SK-N-SH (cell line): ENCODE measurements at regions not wholly inside any gene's neighbourhood (a gene's known extent, or its start where the extent isn't known, plus 50 kb on each side); places are given as distances from the start of the nearest gene placed in this dataset.

Source experiments
- CTCF ChIA-PET: fragments of 300-600, 350-600 bp; formaldehyde crosslinking; extraction: SDS; loops from one replicate; lab custom pipeline; 2021; lab: Yijun Ruan, JAX
- POLR2A ChIA-PET: fragments of 350-600 bp; sonication (Branson Sonifier 250); formaldehyde crosslinking; extraction: SDS; loops from one replicate; lab custom pipeline; 2020; ENCODE audit warnings: antibody characterized with exemption, inconsistent platforms; lab: Yijun Ruan, JAX
- DNase-seq: peaks from one replicate; pipeline ENCODE4 v3.0.0; 2012
- H2AFZ ChIP-seq: fragments of 200-600 bp; sonication (generic); 2 replicates; pipeline ENCODE4 v1.8.1; 2016; ENCODE audit warnings: antibody characterized with exemption, mild to moderate bottlenecking, low read depth
- H3F3A ChIP-seq: fragments of 200-600 bp; sonication (generic); replicated peaks from 2 replicates; pipeline ENCODE3; 2016; ENCODE audit warnings: antibody characterized with exemption, mild to moderate bottlenecking; ENCODE audit not compliant: insufficient read depth
- H3K27ac ChIP-seq, 2 experiments: fragments of 200-500 bp in 1 of 2; fragments of 200-600 bp in 1 of 2; sonication (Bioruptor generic) in 1 of 2; sonication (generic), shearing (Covaris generic) in 1 of 2; 2 replicates each; pipeline versions ENCODE4 v1.5.1 to v1.6.1; 2014 to 2016; ENCODE audit warnings: low read depth in 2 of 2, inconsistent platforms in 1 of 2, low read length in 1 of 2, mild to moderate bottlenecking in 1 of 2, mixed read lengths in 1 of 2
- H3K27me3 ChIP-seq: fragments of 200-600 bp; sonication (generic), shearing (Covaris generic); 2 replicates; pipeline ENCODE4 v1.6.1; 2016; ENCODE audit warnings: mixed run types; ENCODE audit not compliant: insufficient read depth
- H3K36me3 ChIP-seq, 2 experiments: fragments of 200-500 bp in 1 of 2; fragments of 200-600 bp in 1 of 2; sonication (Bioruptor generic) in 1 of 2; sonication (generic) in 1 of 2; replicated peaks in 1 of 2; 2 replicates each; pipeline versions ENCODE3 to v1.5.1; 2014 to 2016; ENCODE audit warnings: low read length in 1 of 2, mild to moderate bottlenecking in 1 of 2; ENCODE audit not compliant: insufficient read depth in 2 of 2, control insufficient read depth in 1 of 2
- H3K4me1 ChIP-seq, 2 experiments: fragments of 200-500 bp in 1 of 2; fragments of 200-600 bp in 1 of 2; sonication (Bioruptor generic) in 1 of 2; sonication (generic), shearing (Covaris generic) in 1 of 2; 2 replicates each; pipeline versions ENCODE4 v1.5.1 to v1.6.1; 2014 to 2016; ENCODE audit warnings: low read depth in 1 of 2, low read length in 1 of 2, mixed run types in 1 of 2; ENCODE audit not compliant: insufficient read depth in 2 of 2, control insufficient read depth in 1 of 2
- H3K4me2 ChIP-seq: fragments of 200-600 bp; sonication (generic), shearing (Covaris generic); 2 replicates; pipeline ENCODE4 v1.6.1; 2017; ENCODE audit warnings: mixed run types
- H3K4me3 ChIP-seq, 2 experiments: fragments of 200-500 bp in 1 of 2; fragments of 200-600 bp in 1 of 2; sonication (Bioruptor generic) in 1 of 2; sonication (generic), shearing (Covaris generic) in 1 of 2; 2 replicates each; pipeline versions ENCODE4 v1.5.1 to v1.8.1; 2014 to 2016; ENCODE audit warnings: low read depth in 2 of 2, inconsistent platforms in 1 of 2, low read length in 1 of 2, mild to moderate bottlenecking in 1 of 2, mixed read lengths in 1 of 2, moderate library complexity in 1 of 2
- H3K79me2 ChIP-seq: fragments of 200-600 bp; sonication (generic); 2 replicates; pipeline ENCODE4 v1.8.1; 2017; ENCODE audit warnings: mild to moderate bottlenecking; ENCODE audit not compliant: insufficient read depth
- H3K9ac ChIP-seq: fragments of 200-600 bp; sonication (generic); 2 replicates; pipeline ENCODE4 v1.6.1; 2017; ENCODE audit warnings: mixed run types
- H3K9me2 ChIP-seq: fragments of 200-600 bp; sonication (generic); 2 replicates; pipeline ENCODE4 v1.6.1; 2017; ENCODE audit warnings: mixed run types
- H3K9me3 ChIP-seq: fragments of 200-600 bp; sonication (generic); 2 replicates; pipeline ENCODE4 v1.6.1; 2017; ENCODE audit warnings: mixed run types, mild to moderate bottlenecking, moderate library complexity
- H4K20me1 ChIP-seq: fragments of 200-600 bp; sonication (generic); 2 replicates; pipeline ENCODE4 v1.6.1; 2017; ENCODE audit warnings: mild to moderate bottlenecking, mixed run types; ENCODE audit not compliant: insufficient read depth
- ELF1 ChIP-seq: IDR thresholded peaks from 2 replicates; pipeline ENCODE4 v1.4.0; 2012
- FOSL2 ChIP-seq: IDR thresholded peaks from 2 replicates; pipeline ENCODE4 v1.4.0; 2012; ENCODE audit warnings: low read depth, mild to moderate bottlenecking, moderate library complexity, borderline replicate concordance
- FOXM1 ChIP-seq: IDR thresholded peaks from 2 replicates; pipeline ENCODE4 v1.4.0; 2012; ENCODE audit warnings: low read depth, mild to moderate bottlenecking
- RAD21 ChIP-seq: IDR thresholded peaks from 2 replicates; pipeline ENCODE4 v1.6.1; 2012; ENCODE audit warnings: mild to moderate bottlenecking, low read length
- RXRA ChIP-seq: IDR thresholded peaks from 2 replicates; pipeline ENCODE4 v1.4.0; 2012; ENCODE audit warnings: low read depth, mild to moderate bottlenecking, borderline replicate concordance
- TAF1 ChIP-seq: IDR thresholded peaks from 2 replicates; pipeline ENCODE4 v1.6.1; 2012; ENCODE audit warnings: low read depth, mild to moderate bottlenecking, low read length, moderate library complexity, borderline replicate concordance
- TEAD4 ChIP-seq: IDR thresholded peaks from 2 replicates; pipeline ENCODE4 v1.4.0; 2012; ENCODE audit warnings: mild to moderate bottlenecking, borderline replicate concordance; ENCODE audit not compliant: insufficient read depth
- YY1 ChIP-seq: IDR thresholded peaks from 2 replicates; pipeline ENCODE4 v1.4.0; 2012; ENCODE audit warnings: low read depth, mild to moderate bottlenecking
- WGBS: methylation state at CpG from one replicate; pipeline ENCODE4 v1.1.6; 2017; ENCODE audit warnings: low lambda C conversion rate; 5-methylcytosine and 5-hydroxymethylcytosine counted together
- TF ChIP-seq, protein P1 (sequence below): IDR thresholded peaks from 2 replicates; pipeline ENCODE4 v1.4.0; 2012; ENCODE audit warnings: low read depth, borderline replicate concordance
- TF ChIP-seq, protein P2 (sequence below): IDR thresholded peaks from 2 replicates; pipeline ENCODE4; 2012
- TF ChIP-seq, protein P3 (sequence below): fragments of 200-600 bp; sonication (generic); IDR thresholded peaks from 2 replicates; pipeline ENCODE4 v1.6.1; 2017; ENCODE audit warnings: antibody characterized with exemption, mild to moderate bottlenecking, moderate library complexity
- TF ChIP-seq, protein P4 (sequence below): IDR thresholded peaks from 2 replicates; pipeline ENCODE4 v1.6.1; 2012; ENCODE audit warnings: mild to moderate bottlenecking, low read depth, low read length, moderate library complexity
- TF ChIP-seq, protein P5 (sequence below): IDR thresholded peaks from 2 replicates; pipeline ENCODE4 v1.4.0; 2012; ENCODE audit warnings: low read depth

DNA sequence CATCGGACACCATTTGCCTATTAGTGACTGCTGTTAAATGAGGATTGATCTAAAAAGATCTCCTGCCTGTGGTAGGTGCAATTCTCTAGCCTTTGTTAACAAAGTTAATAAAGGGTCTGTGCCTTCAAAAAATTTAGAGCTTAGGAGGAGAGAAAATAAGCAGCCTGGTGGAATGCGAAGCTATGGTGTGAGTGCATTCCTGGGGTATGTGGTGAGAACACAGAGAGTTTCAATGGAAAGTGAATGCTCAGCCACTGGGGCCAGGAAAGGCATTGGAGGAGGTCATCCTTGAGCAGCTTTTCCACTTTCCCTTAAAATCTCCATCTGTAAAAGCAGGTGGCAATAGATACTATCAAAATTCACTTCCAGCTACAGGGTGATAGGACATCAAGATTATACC is 331.2 kb upstream of the LRATD1 start:
- CTCF ChIA-PET, result interaction anchor here (0.8 to 0.9 kb wide), 2 partner anchors 8 to 12 kb away, joined by 3 read pairs; no protein-coding TSS in a partner anchor
- no peak for DNase-seq
- TF ChIP-seq RXRA (no peak), TAF1 (no peak), TEAD4 (no peak), FOSL2 (no peak), RAD21 (no peak), YY1 (no peak), FOXM1 (no peak), ELF1 (no peak)
- TF ChIP-seq, protein P1, sequence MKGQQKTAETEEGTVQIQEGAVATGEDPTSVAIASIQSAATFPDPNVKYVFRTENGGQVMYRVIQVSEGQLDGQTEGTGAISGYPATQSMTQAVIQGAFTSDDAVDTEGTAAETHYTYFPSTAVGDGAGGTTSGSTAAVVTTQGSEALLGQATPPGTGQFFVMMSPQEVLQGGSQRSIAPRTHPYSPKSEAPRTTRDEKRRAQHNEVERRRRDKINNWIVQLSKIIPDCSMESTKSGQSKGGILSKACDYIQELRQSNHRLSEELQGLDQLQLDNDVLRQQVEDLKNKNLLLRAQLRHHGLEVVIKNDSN, result no peak
- TF ChIP-seq, protein P2, sequence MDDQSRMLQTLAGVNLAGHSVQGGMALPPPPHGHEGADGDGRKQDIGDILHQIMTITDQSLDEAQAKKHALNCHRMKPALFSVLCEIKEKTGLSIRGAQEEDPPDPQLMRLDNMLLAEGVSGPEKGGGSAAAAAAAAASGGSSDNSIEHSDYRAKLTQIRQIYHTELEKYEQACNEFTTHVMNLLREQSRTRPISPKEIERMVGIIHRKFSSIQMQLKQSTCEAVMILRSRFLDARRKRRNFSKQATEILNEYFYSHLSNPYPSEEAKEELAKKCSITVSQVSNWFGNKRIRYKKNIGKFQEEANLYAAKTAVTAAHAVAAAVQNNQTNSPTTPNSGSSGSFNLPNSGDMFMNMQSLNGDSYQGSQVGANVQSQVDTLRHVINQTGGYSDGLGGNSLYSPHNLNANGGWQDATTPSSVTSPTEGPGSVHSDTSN, result no peak
- TF ChIP-seq, protein P3, sequence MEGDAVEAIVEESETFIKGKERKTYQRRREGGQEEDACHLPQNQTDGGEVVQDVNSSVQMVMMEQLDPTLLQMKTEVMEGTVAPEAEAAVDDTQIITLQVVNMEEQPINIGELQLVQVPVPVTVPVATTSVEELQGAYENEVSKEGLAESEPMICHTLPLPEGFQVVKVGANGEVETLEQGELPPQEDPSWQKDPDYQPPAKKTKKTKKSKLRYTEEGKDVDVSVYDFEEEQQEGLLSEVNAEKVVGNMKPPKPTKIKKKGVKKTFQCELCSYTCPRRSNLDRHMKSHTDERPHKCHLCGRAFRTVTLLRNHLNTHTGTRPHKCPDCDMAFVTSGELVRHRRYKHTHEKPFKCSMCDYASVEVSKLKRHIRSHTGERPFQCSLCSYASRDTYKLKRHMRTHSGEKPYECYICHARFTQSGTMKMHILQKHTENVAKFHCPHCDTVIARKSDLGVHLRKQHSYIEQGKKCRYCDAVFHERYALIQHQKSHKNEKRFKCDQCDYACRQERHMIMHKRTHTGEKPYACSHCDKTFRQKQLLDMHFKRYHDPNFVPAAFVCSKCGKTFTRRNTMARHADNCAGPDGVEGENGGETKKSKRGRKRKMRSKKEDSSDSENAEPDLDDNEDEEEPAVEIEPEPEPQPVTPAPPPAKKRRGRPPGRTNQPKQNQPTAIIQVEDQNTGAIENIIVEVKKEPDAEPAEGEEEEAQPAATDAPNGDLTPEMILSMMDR, result no peak
- TF ChIP-seq, protein P4, sequence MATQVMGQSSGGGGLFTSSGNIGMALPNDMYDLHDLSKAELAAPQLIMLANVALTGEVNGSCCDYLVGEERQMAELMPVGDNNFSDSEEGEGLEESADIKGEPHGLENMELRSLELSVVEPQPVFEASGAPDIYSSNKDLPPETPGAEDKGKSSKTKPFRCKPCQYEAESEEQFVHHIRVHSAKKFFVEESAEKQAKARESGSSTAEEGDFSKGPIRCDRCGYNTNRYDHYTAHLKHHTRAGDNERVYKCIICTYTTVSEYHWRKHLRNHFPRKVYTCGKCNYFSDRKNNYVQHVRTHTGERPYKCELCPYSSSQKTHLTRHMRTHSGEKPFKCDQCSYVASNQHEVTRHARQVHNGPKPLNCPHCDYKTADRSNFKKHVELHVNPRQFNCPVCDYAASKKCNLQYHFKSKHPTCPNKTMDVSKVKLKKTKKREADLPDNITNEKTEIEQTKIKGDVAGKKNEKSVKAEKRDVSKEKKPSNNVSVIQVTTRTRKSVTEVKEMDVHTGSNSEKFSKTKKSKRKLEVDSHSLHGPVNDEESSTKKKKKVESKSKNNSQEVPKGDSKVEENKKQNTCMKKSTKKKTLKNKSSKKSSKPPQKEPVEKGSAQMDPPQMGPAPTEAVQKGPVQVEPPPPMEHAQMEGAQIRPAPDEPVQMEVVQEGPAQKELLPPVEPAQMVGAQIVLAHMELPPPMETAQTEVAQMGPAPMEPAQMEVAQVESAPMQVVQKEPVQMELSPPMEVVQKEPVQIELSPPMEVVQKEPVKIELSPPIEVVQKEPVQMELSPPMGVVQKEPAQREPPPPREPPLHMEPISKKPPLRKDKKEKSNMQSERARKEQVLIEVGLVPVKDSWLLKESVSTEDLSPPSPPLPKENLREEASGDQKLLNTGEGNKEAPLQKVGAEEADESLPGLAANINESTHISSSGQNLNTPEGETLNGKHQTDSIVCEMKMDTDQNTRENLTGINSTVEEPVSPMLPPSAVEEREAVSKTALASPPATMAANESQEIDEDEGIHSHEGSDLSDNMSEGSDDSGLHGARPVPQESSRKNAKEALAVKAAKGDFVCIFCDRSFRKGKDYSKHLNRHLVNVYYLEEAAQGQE, result no peak
- TF ChIP-seq, protein P5, sequence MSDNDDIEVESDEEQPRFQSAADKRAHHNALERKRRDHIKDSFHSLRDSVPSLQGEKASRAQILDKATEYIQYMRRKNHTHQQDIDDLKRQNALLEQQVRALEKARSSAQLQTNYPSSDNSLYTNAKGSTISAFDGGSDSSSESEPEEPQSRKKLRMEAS, result no peak

More for the DNA sequence above, 331.2 kb upstream of the LRATD1 start:
- Histone ChIP-seq H3K9me3 (no peaks in the 10 kb centered on the region), H3K27me3 (no peaks in the 10 kb centered on the region), H3K9me2 (no peaks in the 10 kb centered on the region), H3K36me3 (no peaks in the 10 kb centered on the region), H3K79me2 (no peaks in the 10 kb centered on the region), H3K4me1 (no peaks in the 10 kb centered on the region), H3K9ac (no peak overlapping the region), H2AFZ (no peak overlapping the region), H3K4me3 (no peak overlapping the region), H3K27ac (no peak overlapping the region), H3K4me2 (no peak overlapping the region), H4K20me1 (no peaks in the 10 kb centered on the region), H3F3A (no peaks in the 10 kb centered on the region)
- 44% methylated on average over 2 of the region's 2 CpGs for WGBS
- POLR2A ChIA-PET, result no interaction called here
